ENCODE measurements at regions not wholly inside any gene's neighbourhood (a gene's known extent, or its start where the extent isn't known, plus 50 kb on each side); places are given as distances from the start of the nearest gene placed in this dataset.
"Not testable (repeated sequence)": the region's sequence is repeated elsewhere in the genome, so short reads cannot be mapped to it uniquely, and the experiment has no call there.

DNA sequence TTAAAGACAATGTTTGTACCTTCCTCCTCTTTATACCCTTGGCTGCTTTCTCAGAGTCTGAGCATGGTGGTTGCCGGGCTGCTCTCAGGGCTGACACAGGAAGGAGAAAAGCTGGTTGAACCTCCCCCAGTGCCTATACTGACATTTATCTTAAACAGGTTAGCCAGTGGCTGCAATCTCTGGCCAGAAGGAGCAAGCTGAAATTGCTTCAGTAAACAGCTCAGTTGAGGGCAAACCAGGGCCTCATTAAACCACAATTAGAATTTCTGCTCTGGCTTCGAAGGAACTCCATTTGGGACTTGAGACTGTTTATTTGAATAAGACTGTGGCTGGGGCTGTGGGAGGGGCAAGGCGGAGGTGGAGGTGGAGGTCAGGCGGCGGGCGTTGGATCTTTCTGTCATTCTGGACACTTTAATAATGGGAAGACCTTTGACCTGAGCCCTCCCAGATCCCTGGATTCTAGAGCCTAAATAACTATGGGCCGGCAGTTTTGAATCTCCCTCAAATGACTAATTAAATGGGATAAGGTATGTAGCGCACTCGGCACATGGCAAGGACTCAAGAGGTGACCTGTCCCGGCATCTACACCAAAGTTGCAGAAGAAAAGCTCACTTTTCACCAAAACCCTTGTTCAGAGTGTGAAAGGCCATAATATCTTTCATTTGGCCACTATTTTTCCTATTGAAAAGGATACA is 120.6 kb upstream of the MYCN start:
- Mint-ChIP-seq H3K4me3 (peak overlapping the region; percentile 24), H3K4me1 (peaks cover 57% of the 10 kb centered on the region)

DNA sequence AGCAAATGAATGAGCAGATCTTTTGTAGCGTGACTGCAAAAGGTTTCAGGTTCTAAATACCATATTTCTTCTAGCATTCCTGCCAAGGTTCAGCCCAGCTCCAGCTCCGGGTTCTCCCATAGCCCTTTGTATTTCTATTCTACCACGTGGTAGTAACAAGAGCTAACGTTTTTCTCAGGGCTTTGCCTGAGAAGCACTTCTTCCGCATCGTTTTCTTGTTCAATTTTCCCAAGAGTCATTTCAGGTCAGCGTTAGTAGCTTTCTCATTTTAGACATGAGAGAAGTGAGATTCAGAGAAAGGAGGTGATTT is 120.1 kb upstream of the MYCN start:
- H3K27ac Mint-ChIP-seq (ENCODE audit: unreplicated experiment), result peak overlapping the region; percentile 63

More for the DNA sequence above, 120.6 kb upstream of the MYCN start:
- no peaks in the 10 kb centered on the region for H3K27me3 Mint-ChIP-seq (ENCODE audit: low read depth)
- no peaks in the 10 kb centered on the region for H3K36me3 Mint-ChIP-seq (ENCODE audit: low read depth)
- H3K9me3 Mint-ChIP-seq, result no peaks in the 10 kb centered on the region
- H3K27ac Mint-ChIP-seq (ENCODE audit: unreplicated experiment), result peak overlapping the region; percentile 15
- TF ChIP-seq, protein P1, sequence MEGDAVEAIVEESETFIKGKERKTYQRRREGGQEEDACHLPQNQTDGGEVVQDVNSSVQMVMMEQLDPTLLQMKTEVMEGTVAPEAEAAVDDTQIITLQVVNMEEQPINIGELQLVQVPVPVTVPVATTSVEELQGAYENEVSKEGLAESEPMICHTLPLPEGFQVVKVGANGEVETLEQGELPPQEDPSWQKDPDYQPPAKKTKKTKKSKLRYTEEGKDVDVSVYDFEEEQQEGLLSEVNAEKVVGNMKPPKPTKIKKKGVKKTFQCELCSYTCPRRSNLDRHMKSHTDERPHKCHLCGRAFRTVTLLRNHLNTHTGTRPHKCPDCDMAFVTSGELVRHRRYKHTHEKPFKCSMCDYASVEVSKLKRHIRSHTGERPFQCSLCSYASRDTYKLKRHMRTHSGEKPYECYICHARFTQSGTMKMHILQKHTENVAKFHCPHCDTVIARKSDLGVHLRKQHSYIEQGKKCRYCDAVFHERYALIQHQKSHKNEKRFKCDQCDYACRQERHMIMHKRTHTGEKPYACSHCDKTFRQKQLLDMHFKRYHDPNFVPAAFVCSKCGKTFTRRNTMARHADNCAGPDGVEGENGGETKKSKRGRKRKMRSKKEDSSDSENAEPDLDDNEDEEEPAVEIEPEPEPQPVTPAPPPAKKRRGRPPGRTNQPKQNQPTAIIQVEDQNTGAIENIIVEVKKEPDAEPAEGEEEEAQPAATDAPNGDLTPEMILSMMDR (conservative IDR thresholded peaks at IDR 0.05), result no peak
- DNase-seq (ENCODE audit: low read depth, low spot score), result no peak

DNA sequence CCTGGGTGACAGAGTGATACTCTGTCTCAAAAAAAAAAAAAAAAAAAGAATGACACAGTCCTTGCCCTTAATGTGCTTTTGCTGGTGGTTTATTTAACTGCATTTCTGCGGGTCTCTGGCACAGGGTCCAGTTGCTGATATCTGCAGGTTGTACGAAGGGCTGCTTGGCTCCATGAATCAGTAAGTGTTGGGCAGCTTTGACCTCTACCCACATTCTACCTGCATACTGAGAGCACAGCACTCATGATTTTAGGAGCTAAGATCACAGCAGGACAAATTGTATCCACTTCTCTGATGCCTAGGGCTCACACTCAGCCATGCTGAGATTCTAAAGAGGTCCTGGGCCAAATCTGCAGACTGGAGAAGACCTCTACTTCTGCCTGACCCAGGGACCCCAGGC is 119.4 kb upstream of the MYCN start:
- H3K27me3 Mint-ChIP-seq (ENCODE audit: low read depth), result no peaks in the 10 kb centered on the region
- no peaks in the 10 kb centered on the region for H3K36me3 Mint-ChIP-seq (ENCODE audit: low read depth)
- no peak overlapping the region for H3K27ac Mint-ChIP-seq (ENCODE audit: unreplicated experiment)
- H3K9me3 Mint-ChIP-seq, result no peaks in the 10 kb centered on the region
- peaks cover 58% of the 10 kb centered on the region for H3K4me1 Mint-ChIP-seq
- TF ChIP-seq, protein P1 (conservative IDR thresholded peaks at IDR 0.05), result no peak
- DNase-seq (ENCODE audit: low read depth, low spot score), result no peak
- H3K4me3 Mint-ChIP-seq, result no peak overlapping the region

More for the DNA sequence above, 120.1 kb upstream of the MYCN start:
- TF ChIP-seq, protein P1 (conservative IDR thresholded peaks at IDR 0.05), result no peak
- H3K4me3 Mint-ChIP-seq, result no peak overlapping the region
- H3K27me3 Mint-ChIP-seq (ENCODE audit: low read depth), result no peaks in the 10 kb centered on the region
- no peaks in the 10 kb centered on the region for H3K36me3 Mint-ChIP-seq (ENCODE audit: low read depth)
- H3K4me1 Mint-ChIP-seq, result peaks cover 53% of the 10 kb centered on the region
- no peaks in the 10 kb centered on the region for H3K9me3 Mint-ChIP-seq
- DNase-seq (ENCODE audit: low read depth, low spot score), result no peak

DNA sequence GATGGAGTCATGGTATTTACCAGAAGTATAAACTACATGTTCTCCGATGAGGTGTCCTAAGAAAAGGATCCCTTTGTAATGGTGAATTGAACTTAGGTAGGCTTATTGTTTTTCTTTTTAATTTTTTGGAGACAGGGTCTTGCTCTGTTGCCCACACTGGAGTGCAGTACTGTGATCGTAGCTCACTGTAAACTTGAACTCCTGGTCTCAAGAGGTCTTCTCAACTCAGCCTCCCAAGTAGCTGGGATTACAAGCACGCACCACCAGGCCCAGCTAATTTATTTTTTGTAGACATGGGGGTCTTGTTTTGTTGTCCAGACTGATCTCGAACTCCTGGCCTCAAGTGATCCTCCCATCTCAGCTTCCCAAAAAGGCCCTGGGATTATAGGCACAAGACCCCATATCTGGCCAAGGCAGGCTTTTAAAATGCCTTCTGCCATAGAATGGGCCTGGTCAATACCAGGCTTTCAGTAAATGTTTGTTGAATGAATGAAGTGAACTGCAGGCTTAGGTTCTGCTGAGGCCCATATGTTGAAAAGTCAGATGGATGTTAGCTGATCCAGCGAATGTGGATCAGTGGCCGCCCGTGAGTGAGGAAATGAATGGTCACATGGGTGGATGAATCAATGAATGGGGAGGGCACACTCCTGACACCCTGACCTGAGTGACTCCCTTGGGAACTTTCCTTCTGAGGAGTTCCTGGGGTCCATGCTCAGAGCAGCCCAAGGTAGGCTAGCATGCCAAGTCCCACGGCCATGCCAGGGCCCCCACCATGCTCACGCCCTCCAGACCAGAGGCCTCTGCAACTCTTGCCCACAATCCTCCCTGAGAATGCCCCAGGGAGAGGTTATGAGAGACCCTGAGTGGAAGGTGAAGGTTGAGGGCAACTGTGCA is 118.0 kb upstream of the MYCN start:
- TF ChIP-seq, protein P1 (conservative IDR thresholded peaks at IDR 0.05), result no peak
- H3K9me3 Mint-ChIP-seq, result no peaks in the 10 kb centered on the region
- no peak for DNase-seq (ENCODE audit: low read depth, low spot score)
- H3K27ac Mint-ChIP-seq (ENCODE audit: unreplicated experiment), result peak overlapping the region; percentile 71
- no peaks in the 10 kb centered on the region for H3K36me3 Mint-ChIP-seq (ENCODE audit: low read depth)
- no peaks in the 10 kb centered on the region for H3K27me3 Mint-ChIP-seq (ENCODE audit: low read depth)
- no peak overlapping the region for H3K4me3 Mint-ChIP-seq
- peaks cover 52% of the 10 kb centered on the region for H3K4me1 Mint-ChIP-seq

DNA sequence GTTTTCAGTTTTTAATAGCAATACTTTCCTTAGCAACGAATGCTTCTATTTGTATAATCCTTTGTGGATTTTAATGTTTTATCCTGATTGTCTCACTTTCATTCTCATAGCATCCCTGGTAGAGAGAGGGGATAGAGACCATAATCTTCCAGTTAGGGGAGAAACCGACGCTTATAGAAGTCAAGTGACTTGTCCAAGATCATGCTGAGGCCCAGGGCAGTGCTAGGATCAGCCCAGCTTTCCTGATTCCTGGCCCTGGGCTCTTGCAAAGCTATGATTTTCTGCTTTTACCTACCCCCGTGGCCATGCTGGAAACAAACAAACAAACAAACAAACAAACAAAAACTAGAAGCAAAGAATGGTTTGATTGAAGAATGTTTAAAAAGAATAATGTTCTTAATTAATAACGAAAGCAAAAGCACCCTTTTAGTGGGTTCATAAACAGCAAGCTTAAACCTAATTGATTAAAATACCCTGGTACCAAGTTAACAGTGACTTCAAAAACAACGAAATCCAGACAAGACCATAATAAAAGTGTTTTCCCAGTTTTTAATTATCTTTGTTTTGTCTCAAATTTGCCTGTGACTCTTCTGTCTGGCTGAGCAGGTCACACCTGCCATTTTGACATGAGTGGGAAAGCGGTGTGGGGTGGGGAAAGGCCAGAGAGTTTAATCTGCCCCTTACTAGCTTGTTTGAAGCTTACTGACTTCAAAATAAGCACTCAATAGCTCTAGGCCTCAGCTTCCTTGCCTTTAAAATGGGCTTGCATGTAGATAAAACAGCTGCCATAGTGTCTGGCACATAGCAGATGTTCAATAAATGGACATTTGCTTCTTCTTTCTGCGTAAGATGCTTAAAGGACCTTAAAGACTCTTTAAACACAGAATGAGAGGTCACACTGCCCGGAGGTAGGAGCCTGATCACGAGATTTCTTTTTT is 116.6 kb upstream of the MYCN start:
- Mint-ChIP-seq H3K4me1 (peaks cover 41% of the 10 kb centered on the region), H3K36me3 (ENCODE audit: low read depth) (no peaks in the 10 kb centered on the region), H3K27ac (ENCODE audit: unreplicated experiment) (peak overlapping the region; percentile 73), H3K4me3 (no peak overlapping the region), H3K9me3 (no peaks in the 10 kb centered on the region), H3K27me3 (ENCODE audit: low read depth) (no peaks in the 10 kb centered on the region)
- TF ChIP-seq, protein P1 (conservative IDR thresholded peaks at IDR 0.05), result no peak
- no peak for DNase-seq (ENCODE audit: low read depth, low spot score)

DNA sequence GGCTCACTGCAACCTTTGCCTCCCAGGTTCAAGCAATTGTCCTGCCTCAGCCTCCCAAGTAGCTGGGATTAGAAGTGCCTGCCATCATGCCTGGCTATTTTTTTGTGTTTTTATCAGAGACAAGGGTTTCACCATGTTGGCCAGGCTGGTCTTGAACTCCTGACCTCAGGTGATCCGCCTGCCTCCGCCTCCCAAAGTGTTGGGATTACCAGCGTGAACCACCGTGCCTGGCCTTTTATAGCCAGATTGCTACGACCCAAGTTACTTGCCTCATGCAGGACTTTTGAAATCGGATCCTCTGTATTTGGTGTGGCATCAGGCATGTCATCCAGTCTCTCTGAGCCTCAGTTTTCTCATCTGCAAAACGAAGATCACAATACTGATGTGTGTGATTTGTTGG is 115.9 kb upstream of the MYCN start:
- not testable (repeated sequence) for H3K36me3 Mint-ChIP-seq (ENCODE audit: low read depth); DNase-seq (ENCODE audit: low read depth, low spot score); H3K27me3 Mint-ChIP-seq (ENCODE audit: low read depth); H3K27ac Mint-ChIP-seq (ENCODE audit: unreplicated experiment); H3K4me3 Mint-ChIP-seq; H3K9me3 Mint-ChIP-seq
- H3K4me1 Mint-ChIP-seq, result peaks cover 34% of the 10 kb centered on the region

Measured in neural crest cell (in vitro differentiated cells).